HepG2 (cell line): ENCODE measurements at regions not wholly inside any gene's neighbourhood (a gene's known extent, or its start where the extent isn't known, plus 50 kb on each side); places are given as distances from the start of the nearest gene placed in this dataset.
A peak's percentile ranks its signal among the peaks of the same experiment; 100 is the strongest.

Source experiments
- ARNT ChIP-seq: fragments of 450-650 bp; IDR thresholded peaks from 2 replicates; pipeline ENCODE4 v1.6.1; 2017
- EEA1 ChIP-seq: sonication (generic); formaldehyde crosslinking; IDR thresholded peaks from 2 replicates; pipeline ENCODE4 v1.5.1; 2020; ENCODE audit warnings: mild to moderate bottlenecking, missing genetic modification reagents, borderline replicate concordance
- GLI4 ChIP-seq: sonication (generic); formaldehyde crosslinking; IDR thresholded peaks from 2 replicates; pipeline ENCODE4 v1.5.1; 2020; ENCODE audit warnings: missing genetic modification reagents, mild to moderate bottlenecking, moderate library complexity, borderline replicate concordance
- MYC ChIP-seq: sonication (generic); formaldehyde crosslinking; IDR thresholded peaks from 2 replicates; pipeline ENCODE4 v1.9.0; 2021; ENCODE audit warnings: missing genetic modification reagents, borderline replicate concordance
- PBX3 ChIP-seq: sonication (generic); formaldehyde crosslinking; IDR thresholded peaks from 2 replicates; pipeline ENCODE4 v1.8.1; 2023; ENCODE audit warnings: missing genetic modification reagents, inconsistent platforms, borderline replicate concordance
- POLR2A ChIP-seq, 2 experiments: IDR thresholded peaks; 2 replicates each; pipeline ENCODE4 v1.6.1; 2011; ENCODE audit warnings: low read depth in 2 of 2, low read length in 2 of 2, mild to moderate bottlenecking in 1 of 2, moderate library complexity in 1 of 2; ENCODE audit not compliant: insufficient read depth in 1 of 2
- RAD21 ChIP-seq: fragments of 450-650 bp; formaldehyde crosslinking; IDR thresholded peaks from 2 replicates; pipeline ENCODE4 v1.5.0; 2020; ENCODE audit warnings: mild to moderate bottlenecking
- SP140L ChIP-seq: sonication (generic); formaldehyde crosslinking; IDR thresholded peaks from 2 replicates; pipeline ENCODE4 v1.4.0; 2020; ENCODE audit warnings: missing genetic modification reagents, borderline replicate concordance
- SRF ChIP-seq: IDR thresholded peaks from 2 replicates; pipeline ENCODE4 v1.6.1; 2011; ENCODE audit warnings: mild to moderate bottlenecking, low read depth, low read length, moderate library complexity
- ZNF253 ChIP-seq: sonication (generic); formaldehyde crosslinking; IDR thresholded peaks from 2 replicates; pipeline ENCODE4 v1.8.0; 2022; ENCODE audit warnings: mild to moderate bottlenecking, missing genetic modification reagents, borderline replicate concordance

DNA sequence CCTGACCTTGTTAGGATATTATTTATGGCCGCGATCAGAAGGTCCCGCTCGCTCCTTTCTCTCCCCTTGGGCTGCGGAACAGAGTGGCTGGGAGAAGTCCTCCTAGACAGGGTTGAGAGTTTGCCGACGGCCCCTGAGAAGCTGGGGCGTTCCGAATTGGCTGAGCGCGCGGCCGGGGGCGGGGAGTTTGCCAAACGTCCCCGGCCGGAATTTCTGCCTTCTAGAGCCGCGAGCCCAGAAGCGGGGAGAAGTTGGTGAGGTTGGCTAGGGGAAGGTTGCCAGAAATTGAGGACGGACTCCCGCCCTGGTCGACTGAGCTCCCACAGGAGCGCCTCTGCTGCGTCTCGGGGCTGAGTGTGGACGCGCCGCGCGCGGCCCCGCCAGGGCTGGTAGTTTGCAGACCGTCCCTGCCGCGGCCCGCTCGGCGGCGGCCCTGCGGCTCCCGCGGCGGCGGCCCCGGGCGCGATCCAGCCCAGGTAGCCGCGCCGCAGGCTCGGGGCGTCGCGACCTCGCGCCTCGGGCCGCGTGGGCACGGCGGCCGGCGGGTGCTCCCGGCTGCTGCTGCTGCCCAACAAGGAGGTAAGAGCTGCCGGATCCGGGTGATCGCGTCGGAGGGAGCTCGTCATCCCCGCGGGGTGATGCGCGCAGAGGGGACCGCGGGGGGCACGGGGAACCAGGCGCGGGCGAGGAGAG is 134.0 kb upstream of the MGAT5 start:
- TF ChIP-seq MYC (CRISPR knock-in tag) (peak; percentile 63; the same call in 1 of the 2 replicates), RAD21 (CRISPR knock-in tag) (0 out of 2 replicates have a peak, but pooled peaks have one; percentile 32), PBX3 (CRISPR knock-in tag) (peak; percentile 70; the same call in 1 of the 2 replicates), EEA1 (CRISPR knock-in tag) (peak; percentile 61; the same call in 1 of the 2 replicates), ARNT (no peak), ZNF253 (no peak), SP140L (no peak), GLI4 (CRISPR knock-in tag) (no peak), SRF (no peak), POLR2A (IDR thresholded peaks at IDR 0.05; ENCODE audit: insufficient read depth in 1 of 2, low read depth in 2 of 2, low read length in 2 of 2) (peak; percentile 87 to 89)
